ENCODE measurements at regions not wholly inside any gene's neighbourhood (a gene's known extent, or its start where the extent isn't known, plus 50 kb on each side); places are given as distances from the start of the nearest gene placed in this dataset.
A peak's percentile ranks its signal among the peaks of the same experiment; 100 is the strongest.

DNA sequence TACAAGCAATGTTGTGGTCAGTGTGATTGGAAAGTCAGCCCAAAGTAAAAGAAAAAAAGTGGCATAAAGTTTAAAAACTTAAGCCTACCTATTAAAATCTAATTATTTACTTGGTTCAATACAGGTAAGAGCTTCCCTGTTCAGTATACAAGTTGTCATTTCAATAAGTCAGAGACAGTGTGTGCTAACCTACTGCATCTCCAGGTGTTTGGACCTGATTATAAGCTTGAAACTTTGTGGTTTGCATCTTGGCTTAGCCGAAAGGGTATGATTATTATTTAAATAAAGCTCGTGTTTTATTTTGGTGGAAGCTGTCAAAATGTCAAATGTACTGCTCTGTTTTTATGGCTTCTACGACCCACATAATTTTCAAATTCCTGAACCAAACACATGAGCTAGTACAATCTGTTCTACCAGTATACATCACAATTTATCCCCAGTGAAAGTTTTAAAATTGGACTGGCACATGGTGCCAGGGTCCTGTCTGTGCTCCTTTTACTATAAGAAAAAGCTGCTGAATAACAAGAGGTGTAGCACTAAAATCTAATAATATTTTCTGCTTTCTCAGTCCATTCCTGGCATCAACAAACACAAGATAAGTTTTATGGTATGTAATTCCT lies 103.9 kb upstream of the ANO3 start:
- intact Hi-C loops (cut with DNase I): no loop called here
- no peak for DNase-seq

DNA sequence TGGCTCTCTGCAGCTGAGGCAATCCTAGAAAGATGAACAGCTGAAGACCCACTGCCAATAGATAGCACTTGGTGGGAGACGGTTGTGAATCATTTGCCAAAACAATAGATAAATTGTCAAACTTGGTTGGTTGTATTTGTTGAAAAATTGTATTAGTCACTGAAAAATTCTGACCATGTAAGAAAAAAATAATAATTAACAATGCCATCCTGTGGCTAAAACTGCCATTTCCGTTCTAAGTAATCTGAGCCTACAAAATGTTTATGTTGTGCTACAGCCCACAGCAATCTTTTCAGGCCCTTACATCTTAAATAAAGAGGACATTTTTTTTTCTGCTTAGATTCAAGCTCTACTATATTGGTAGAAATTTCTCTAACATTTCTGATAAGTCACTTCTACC lies 103.2 kb upstream of the ANO3 start:
- DNase-seq: no peak
- intact Hi-C loops (cut with DNase I): no loop called here

DNA sequence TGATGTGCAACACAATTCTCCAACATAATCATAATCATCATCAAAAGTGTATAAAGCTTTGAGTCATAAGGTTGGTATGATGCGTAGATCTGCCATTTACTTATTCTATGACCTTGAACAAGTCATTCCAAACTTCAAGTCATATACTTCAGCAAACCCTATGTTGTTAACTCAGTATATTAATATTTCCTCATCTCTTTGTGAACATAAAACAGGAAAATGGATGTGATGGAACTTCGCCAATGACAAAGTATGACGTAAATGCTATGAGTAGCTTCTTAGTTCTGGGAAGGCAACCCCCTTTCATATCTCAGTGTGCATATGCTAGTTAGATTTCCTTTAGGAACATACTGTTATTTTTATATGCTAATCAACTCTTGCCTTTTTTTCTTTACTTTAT lies 102.7 kb upstream of the ANO3 start:
- intact Hi-C loops (cut with DNase I): no loop called here
- DNase-seq: no peak

DNA sequence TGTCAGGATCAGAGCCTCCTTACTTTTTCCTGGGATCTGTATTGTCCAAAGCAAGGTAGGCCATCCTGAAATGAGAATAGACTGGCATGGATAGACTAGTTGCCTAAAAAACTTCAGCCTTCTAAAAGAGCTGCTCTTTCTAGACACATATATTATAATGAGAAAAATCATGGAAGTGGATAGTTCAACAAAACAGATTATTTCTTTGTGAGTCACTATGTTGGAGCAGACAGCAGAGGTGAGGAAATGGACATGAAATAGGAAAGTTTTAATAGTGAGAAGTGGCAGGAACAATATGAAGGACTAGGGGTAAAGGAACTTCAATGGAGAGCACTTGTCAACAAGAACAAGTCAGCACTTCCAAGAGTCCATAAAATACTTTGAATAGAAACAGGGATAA lies 101.9 kb upstream of the ANO3 start:
- no peak for DNase-seq
- intact Hi-C loops (cut with DNase I): no loop called here

DNA sequence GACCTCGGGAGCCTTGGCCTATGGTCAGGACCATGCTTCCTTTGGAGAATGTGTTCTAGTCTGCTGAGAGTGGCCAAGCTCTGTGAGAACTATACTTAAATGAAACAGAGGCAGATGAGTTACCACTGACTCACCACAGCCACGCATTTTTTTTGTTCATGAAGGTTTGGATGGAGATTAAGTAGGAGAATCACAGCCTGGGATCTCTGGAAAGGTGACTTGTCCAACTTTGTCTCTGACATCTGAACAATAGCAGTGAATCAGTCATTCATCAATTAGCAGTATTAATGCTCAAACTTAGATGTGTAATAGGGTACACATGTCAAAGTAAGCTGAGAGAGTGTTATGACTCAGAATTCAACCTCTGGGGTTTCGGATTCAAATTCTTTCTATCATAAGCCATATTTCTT lies 100.7 kb upstream of the ANO3 start:
- DNase-seq: no peak
- intact Hi-C loops (cut with DNase I): no loop called here

DNA sequence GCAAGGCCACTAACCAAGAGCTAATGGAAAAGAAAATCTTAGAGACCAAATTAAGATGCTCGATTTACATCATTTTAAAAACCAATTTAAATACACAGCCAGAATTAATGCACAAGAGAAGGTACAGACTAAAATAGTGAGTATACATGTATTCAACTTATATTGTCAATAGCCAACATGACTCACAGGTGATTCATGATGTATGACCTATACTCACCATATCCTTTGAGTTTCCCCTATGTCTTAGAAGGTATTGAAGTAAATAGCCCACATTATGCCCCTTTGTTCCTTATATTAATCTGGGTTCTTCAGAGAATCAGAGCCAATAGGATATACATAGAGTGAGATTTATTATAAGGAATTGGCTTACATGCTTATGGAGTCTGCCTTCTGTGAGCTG lies 97.5 kb upstream of the ANO3 start:
- intact Hi-C loops (cut with DNase I): no loop called here

DNA sequence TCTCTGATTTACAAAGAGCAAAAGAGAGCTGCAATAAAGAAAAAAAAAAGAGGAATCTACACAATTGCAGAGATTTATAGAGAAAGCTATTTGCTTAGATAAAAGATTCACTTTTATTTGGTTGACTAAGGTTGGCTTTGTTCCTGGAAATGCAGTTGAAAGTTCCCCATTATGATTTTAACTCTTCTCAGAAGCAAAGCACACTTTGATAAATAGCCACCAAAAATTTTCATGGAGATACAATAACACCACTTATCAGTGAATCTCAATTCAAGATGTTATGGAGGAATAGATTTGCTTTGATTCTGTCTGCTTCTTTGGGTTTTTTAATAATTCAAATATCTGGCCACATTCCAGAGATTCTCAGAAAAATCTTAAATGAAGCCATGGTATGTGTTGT lies 88.5 kb upstream of the ANO3 start:
- DNase-seq: no peak
- intact Hi-C loops (cut with DNase I): no loop called here

More for the DNA sequence above, 97.5 kb upstream of the ANO3 start:
- DNase-seq: no peak

DNA sequence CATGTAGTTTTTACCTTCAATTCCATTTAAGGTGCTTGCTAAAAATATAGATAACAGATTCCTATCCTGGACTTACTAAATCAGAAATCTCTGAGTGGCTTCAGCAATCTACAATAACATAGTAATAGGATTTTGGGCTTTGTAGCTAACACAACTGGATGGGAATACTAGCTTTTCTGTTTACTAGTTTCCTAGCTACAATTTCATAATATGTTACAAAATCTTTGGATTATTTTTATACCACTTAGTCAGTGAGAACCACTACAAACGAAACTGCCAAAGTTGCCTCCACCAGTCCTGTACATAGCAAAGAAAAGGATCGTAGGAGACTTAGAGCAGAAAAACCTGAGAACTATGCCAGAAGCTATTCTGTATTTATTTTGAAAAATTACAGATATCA lies 87.7 kb upstream of the ANO3 start:
- no peak for DNase-seq
- intact Hi-C loops (cut with DNase I): no loop called here

DNA sequence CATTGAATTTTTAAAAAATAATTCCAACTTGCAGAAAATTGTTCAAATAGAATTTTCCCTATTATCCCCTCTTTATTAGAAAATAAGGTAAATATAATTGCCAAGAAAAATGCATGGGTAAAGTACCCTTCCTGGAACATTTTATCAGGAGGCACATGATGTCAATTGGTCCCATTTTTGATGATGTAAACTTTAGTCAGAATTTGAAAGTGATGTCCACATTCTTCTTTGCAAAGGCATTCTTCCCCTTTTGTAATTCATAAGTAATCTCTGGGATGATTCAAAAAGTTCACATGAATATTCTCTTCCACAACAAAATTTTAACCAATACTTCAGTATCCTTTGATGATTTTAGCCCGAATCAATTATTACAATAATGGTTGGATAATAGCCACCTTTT lies 86.9 kb upstream of the ANO3 start:
- DNase-seq: no peak
- intact Hi-C loops (cut with DNase I): no loop called here

DNA sequence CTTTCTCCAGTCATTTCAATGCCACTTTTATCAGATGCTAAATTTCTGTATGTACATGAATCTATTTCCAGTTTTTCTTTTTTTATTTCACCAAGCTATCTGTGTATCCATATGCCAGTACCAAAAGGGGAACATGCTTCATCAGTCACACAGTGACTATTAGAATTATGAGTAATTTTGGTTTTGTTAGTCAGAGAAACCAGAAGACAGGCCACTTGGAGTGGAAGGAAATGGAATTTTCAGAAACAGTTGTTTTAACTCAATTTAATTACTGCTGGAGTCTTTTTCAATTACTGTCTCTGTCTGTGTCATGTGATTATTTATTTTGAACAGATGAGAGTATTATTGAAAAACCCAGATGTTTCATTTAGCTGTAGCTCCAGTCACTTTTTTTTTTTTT lies 84.6 kb upstream of the ANO3 start:
- intact Hi-C loops (cut with DNase I): no loop called here
- no peak for DNase-seq

DNA sequence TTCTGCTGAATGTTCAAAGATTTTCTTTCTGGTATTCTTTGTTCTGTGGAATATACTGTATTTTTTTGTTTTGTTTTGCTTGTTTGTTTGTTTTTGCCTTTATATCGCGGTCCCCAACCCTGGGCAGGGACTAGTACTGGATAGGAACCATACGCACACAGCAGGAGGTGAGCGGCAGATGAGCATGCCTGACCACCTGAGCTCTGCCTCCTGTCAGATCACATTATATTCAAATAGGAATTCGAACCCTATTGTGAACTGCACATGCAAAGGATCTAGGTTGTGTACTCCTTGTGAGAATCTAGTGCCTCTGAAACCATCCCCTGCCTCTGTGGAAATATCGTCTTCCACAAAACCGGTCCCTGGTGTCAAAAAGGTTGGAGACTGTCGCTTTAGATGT lies 83.3 kb upstream of the ANO3 start:
- DNase-seq: no peak
- intact Hi-C loops (cut with DNase I): no loop called here

DNA sequence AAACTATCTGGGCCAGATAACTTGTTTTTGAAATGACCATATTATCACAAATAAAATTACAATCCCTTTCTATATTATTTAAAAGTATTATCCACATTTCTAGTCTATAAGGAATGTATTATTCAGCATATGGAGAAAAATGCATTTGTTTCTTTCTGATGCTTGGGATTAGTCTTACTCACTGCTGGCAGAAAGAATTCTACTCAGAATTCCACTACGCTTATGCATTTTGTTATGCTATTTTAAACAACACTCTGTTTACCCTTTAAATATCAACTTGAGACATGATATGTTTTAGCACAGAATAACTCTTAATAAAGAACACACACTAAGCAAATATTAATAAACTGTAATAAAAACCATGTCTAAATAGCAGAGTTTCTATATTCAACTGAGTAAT lies 77.6 kb upstream of the ANO3 start:
- intact Hi-C loops (cut with DNase I): no loop called here
- DNase-seq: no peak

DNA sequence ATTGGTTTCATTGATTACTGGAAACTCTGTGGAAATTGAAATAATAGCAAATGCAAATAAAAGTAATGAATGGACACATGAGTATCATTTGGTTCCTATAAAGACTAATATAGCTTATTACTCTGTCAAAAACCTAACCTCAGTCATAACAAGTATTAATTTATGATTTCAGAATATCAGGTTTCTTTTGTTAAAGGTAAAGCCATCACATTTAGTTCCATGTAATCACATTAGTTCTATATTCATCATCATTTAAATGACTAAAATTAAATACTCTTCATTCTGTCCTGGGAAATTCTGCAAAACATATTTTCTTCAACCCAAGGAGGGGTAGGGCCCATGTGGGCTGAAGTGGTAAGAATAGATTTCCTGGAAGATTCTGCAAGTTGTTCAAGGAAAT lies 68.2 kb upstream of the ANO3 start:
- no peak for DNase-seq
- intact Hi-C loops (cut with DNase I): no loop called here

DNA sequence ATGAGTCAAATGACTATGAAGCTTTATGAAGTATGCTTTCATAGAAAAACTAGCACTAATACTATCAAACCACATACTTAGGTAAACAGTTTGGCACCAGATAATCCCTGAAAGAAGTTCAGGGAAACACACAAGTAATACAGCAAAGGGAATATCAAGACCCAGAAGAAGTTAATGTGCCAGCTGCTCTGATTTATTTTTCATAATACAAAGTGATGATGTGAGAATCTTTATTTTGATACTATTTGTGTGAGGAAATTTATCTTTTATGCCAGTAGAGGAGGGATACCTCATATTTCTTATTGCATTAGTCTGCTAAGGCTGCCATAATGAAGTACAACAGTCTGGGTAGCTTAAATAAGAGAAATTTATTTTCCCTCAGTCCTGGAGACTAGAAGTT lies 67.7 kb upstream of the ANO3 start:
- intact Hi-C loops (cut with DNase I): no loop called here

DNA sequence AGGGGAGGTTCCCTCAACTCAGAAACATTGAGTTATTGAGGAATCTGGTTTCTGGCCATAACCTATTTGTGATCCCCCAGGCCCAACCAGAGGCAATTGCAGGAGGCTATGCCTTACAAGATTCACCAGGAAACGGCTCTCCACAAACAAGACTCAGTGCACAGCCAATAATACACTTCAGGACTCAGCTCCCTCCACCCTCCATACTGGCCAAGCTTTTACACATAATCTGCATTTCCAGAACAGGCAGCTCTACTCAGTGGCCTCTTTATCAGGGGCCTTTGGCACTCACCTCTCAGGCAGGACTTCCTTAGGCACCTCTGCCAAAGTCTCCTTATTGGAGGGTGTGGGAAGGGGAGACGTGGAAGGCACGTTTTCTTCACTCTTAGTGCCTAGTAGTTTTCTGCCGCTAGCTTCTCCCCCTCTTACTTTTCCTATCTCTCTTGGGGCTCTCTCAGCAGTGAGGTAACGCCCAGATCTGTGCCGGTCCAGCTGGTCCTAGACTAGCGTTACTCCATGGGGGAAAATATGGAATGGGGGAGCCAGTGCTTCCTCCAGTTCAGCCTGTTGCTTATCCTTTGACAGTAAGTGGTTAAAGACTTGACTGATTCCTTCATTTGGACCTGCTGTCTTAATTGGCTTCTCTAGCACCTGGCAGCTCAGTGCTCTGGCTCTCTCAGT lies 62.8 kb upstream of the ANO3 start:
- intact Hi-C loops (cut with DNase I): no loop called here
- DNase-seq: no peak

More for the DNA sequence above, 67.7 kb upstream of the ANO3 start:
- no peak for DNase-seq

DNA sequence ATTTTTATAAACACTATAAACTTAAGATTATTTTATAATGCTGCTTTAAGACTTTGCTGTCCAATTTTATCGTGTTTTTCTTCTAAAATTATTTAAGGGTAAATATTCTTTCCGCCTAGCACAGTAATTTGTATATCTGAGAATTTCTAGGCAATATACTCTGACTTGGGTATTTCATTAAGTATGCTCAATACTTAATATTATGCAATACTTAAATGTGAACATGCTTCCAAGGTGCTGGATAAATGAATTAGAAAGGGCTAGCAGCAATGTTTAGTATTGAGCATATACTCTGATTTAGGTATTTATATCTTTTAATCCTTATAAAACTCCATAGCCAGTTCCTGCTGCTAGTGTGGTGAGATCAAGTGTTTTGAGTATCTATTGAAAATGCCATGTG lies 60.3 kb upstream of the ANO3 start:
- intact Hi-C loops (cut with DNase I): no loop called here
- DNase-seq: no peak

DNA sequence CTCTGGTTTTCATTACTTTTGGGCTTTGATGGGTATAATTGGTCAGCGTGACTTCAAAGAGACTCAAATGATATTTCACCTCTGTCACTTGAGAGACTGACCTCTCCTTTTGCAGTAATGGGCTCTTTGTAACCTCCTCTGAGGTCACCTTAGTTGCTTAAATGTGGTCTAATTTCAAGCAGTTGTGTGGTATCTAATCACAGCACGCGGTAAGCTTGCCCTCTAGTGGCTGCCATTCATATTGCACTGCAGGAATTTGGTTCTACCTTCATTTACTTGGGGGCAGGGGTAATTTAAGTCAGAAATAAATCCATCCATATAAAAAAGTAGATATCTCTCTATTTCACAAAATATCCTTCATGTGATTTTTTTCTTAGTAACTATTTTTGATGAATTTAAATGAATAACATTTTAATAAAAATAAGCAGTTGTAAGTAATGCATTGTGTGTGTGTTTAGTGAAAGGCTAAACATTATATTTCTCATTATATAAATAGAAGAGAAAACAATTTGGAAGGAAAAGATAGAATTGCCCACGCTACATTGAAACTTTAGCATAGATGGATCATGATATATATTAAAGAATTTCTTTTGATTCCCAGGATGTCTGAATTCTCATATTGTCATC lies 55.0 kb upstream of the ANO3 start:
- peak in 40 of 42 donors; percentile 10 to 87 (median 65) for DNase-seq
- intact Hi-C loops (cut with DNase I): loop anchor here (5.0 kb wide), 1 partner anchor 295 kb away; no protein-coding TSS in a partner anchor

DNA sequence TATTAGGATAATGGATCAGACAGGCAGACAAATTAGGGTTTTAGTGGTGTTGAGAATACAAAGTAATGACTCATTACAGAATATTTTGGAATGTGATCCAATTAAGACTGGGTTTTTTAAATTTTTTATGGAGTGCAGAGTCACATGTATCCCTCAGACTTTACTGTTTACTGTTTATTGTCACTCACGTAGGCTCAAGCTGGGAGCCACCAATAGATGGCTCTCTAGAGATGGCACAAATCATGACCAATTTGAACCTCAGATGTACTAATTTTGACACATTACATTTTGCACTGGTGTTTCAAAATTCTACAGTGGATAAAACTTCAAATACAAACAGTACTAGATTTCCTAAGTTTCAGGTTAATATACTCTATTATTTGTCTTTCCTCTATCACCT lies 53.6 kb upstream of the ANO3 start:
- intact Hi-C loops (cut with DNase I): loop anchor here (5.0 kb wide), 1 partner anchor 296 kb away; no protein-coding TSS in a partner anchor
- DNase-seq: no peak
